IgD-negative memory B cell (primary cell): ENCODE measurements at regions not wholly inside any gene's neighbourhood (a gene's known extent, or its start where the extent isn't known, plus 50 kb on each side); places are given as distances from the start of the nearest gene placed in this dataset.

ENCODE experiments used
- H3K27ac Mint-ChIP-seq, 3 donors: one replicate each; pipeline ENCODE4 v1.8.0; 2020 to 2022; ENCODE audit warnings: mild to moderate bottlenecking in 3 of 3, mixed read lengths in 3 of 3, moderate library complexity in 1 of 3
- H3K27me3 Mint-ChIP-seq: one replicate; pipeline ENCODE4 v1.8.0; 2021; ENCODE audit warnings: mixed read lengths
- H3K36me3 Mint-ChIP-seq: one replicate; pipeline ENCODE4 v1.8.0; 2020; ENCODE audit warnings: mild to moderate bottlenecking, mixed read lengths
- H3K4me1 Mint-ChIP-seq, 3 donors: one replicate each; pipeline ENCODE4 v1.8.0; 2020 to 2022; ENCODE audit warnings: mixed read lengths in 3 of 3, mild to moderate bottlenecking in 1 of 3
- H3K4me3 Mint-ChIP-seq, 4 donors: one replicate each; pipeline ENCODE4 v1.8.0; 2020 to 2022; ENCODE audit warnings: mild to moderate bottlenecking in 4 of 4, mixed read lengths in 4 of 4, moderate library complexity in 3 of 4
- H3K9me3 Mint-ChIP-seq, 3 donors: one replicate each; pipeline ENCODE4 v1.8.0; 2020 to 2021; ENCODE audit warnings: mixed read lengths in 3 of 3, mild to moderate bottlenecking in 1 of 3

GRCh38 chrX:9252182-9252581, 212.7 kb upstream of the TBL1X start:
- H3K4me3 Mint-ChIP-seq = no peak overlapping the region
- H3K27me3 Mint-ChIP-seq = peaks cover 3% of the 10 kb centered on the region
- peaks cover 0 to 5% (median 2%) of the 10 kb centered on the region in 3 donors for H3K4me1 Mint-ChIP-seq
- no peak overlapping the region for H3K27ac Mint-ChIP-seq
- H3K9me3 Mint-ChIP-seq = no peaks in the 10 kb centered on the region
- H3K36me3 Mint-ChIP-seq = no peaks in the 10 kb centered on the region

DNA sequence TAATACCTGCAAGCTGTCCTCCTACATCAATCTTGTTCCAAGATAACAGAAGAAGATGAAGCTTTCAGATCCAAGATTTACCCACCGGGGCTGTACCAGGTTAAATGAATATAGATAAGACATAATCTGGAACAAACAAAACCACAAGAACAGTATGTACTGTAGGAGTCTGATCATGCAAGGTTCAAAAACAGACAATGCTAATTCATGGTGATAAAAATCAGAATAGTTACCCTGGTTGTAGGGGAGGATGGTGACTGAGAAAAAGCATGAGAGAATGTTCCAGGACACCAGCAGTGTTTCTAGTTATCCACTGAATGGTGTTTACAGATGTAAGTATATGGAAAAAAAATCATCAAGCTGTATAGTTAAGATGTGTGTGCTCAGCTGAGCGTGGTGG, 211.6 kb upstream of the TBL1X start:
- H3K27me3 Mint-ChIP-seq = peaks cover 3% of the 10 kb centered on the region
- no peaks in the 10 kb centered on the region for H3K36me3 Mint-ChIP-seq
- H3K27ac Mint-ChIP-seq = no peak overlapping the region
- no peak overlapping the region for H3K4me3 Mint-ChIP-seq
- no peaks in the 10 kb centered on the region for H3K9me3 Mint-ChIP-seq
- H3K4me1 Mint-ChIP-seq = peaks cover 0 to 5% (median 3%) of the 10 kb centered on the region in 3 donors

- peaks cover 0 to 4% (median 0%) of the 10 kb centered on the region in 3 donors for H3K4me1 Mint-ChIP-seq
- H3K9me3 Mint-ChIP-seq = peaks cover 4 to 12% (median 4%) of the 10 kb centered on the region in 3 donors
- H3K27ac Mint-ChIP-seq = no peak overlapping the region
- H3K4me3 Mint-ChIP-seq = no peak overlapping the region
- H3K27me3 Mint-ChIP-seq = peaks cover 3% of the 10 kb centered on the region
- peaks cover 2% of the 10 kb centered on the region for H3K36me3 Mint-ChIP-seq
Observed at GRCh38 chrX:9257718-9258420, 207.0 kb upstream of the TBL1X start.

DNA sequence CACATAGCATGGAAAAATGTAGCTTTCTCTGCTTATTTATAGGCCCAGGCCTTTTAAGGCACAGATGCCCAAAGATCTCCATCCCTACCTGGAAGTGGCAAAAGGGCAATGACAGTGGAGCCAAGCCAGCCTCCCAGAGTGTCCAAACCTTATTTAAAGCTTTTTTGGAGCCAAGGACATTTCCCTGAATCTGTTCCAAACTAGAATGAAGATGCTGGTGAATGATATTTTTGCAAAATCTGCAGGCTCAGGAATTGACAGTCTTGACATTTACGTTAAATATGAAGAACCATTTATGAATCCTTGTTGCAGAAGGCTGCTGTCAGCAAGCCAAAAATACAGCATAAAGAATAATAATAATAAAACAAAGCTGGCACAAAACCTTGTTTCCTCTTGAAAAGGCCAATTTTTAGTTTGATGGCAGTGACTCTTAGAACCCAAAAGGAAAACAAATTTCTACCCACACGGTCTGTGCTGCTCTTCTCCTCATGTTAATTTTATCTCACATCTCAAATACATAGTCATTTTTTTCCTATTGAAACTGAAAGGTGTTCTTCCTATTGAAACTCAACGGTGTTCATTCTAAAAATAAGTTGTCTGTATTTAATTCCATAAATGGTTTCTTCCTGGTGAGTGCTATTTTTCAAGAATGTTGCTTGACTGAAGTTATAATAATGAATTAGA, 206.3 kb upstream of the TBL1X start:
- H3K27me3 Mint-ChIP-seq = no peaks in the 10 kb centered on the region
- peaks cover 0 to 4% (median 0%) of the 10 kb centered on the region in 3 donors for H3K4me1 Mint-ChIP-seq
- H3K4me3 Mint-ChIP-seq = no peak overlapping the region
- H3K27ac Mint-ChIP-seq = no peak overlapping the region
- H3K36me3 Mint-ChIP-seq = peaks cover 2% of the 10 kb centered on the region
- peaks cover 4 to 12% (median 4%) of the 10 kb centered on the region in 3 donors for H3K9me3 Mint-ChIP-seq

GRCh38 chrX:9260603-9261002, 204.3 kb upstream of the TBL1X start:
- H3K4me3 Mint-ChIP-seq = no peak overlapping the region
- peaks cover 2% of the 10 kb centered on the region for H3K36me3 Mint-ChIP-seq
- H3K27ac Mint-ChIP-seq = no peak overlapping the region
- H3K9me3 Mint-ChIP-seq = peaks cover 4 to 12% (median 5%) of the 10 kb centered on the region in 3 donors
- H3K4me1 Mint-ChIP-seq = peaks cover 0 to 3% (median 0%) of the 10 kb centered on the region in 3 donors
- H3K27me3 Mint-ChIP-seq = no peaks in the 10 kb centered on the region

DNA sequence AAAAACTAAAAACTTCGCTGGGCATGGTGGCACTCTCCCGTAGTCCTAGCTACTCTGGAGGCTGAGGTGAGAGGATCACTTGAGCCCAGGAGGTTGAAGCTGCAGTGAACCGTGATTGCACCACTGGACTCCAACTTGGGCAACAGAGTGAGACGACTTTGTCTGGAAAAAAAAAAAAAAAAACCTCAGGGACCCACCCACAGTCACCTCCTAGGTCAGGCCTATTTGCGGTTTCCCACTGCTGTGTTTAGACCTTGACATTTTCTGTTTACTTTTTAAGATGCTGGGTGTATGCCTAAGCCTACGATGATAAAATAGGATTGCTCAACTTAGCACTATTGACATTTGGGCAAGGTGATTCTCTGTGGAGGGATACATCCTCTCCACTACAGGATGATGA, 197.4 kb upstream of the TBL1X start:
- Mint-ChIP-seq H3K4me3 (no peak overlapping the region), H3K36me3 (no peaks in the 10 kb centered on the region), H3K27ac (no peak overlapping the region), H3K9me3 (peaks cover 0 to 1% (median 0%) of the 10 kb centered on the region in 3 donors), H3K4me1 (no peaks in the 10 kb centered on the region), H3K27me3 (peaks cover 6% of the 10 kb centered on the region)

DNA sequence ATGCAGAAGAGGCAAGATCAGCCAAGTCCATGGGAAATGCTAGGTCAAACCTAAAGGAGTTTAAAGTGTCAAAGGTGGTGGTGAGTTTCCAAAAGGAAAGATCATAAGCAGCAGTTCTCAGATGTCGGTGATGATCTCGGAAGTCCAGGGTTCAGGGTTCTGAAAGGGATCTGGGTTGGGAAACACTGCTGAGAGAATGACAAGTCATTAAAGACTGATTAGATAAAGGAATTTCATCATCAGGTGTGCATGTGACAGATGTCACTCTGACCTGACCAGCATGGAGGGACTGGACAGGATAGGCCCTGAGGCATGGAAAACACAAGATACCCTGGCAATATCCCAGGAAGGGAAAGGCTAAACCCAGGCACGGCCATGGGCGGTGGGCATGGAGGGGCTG, 195.7 kb upstream of the TBL1X start:
- Mint-ChIP-seq H3K9me3 (peaks cover 3 to 8% (median 5%) of the 10 kb centered on the region in 3 donors), H3K4me1 (no peaks in the 10 kb centered on the region), H3K36me3 (no peaks in the 10 kb centered on the region), H3K27ac (no peak overlapping the region), H3K4me3 (peak overlapping the region in 1 of 4 donors; percentile 57), H3K27me3 (peaks cover 6% of the 10 kb centered on the region)

DNA sequence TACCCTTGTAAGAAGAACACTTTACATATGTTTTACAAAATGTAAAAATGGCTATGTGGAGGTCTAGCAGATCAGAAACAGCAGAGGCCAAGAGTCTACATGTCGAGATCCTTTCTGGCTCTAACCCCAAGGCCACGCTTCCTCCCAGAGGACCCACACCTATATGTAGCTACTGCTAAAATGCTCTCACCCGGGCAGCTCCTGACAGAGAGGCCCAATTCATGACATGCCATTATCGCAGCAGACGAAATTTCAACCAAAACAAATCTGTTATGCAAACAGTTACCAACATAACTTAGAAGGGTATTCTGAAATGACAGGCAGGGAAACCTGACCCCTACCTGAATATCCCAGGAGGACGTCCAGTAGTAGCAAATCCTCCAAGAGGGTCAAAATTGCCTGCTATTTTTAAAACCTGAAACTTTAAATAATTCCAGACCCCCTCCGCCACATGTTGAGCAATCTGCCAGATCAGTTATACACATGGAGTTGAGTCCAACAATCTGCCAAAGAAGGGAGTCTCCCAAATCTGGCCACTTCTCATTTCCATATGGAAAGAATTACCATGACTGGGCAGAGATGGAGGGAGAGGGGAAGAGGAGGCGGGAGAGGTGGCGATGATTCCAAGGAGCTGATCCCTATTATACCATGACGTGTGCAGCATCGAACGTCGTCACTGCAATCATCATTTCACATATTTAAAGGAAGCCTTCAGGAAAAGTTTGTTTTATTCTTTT, 192.9 kb upstream of the TBL1X start:
- H3K4me1 Mint-ChIP-seq = no peaks in the 10 kb centered on the region
- peaks cover 3 to 7% (median 5%) of the 10 kb centered on the region in 3 donors for H3K9me3 Mint-ChIP-seq
- H3K4me3 Mint-ChIP-seq = no peak overlapping the region
- H3K27me3 Mint-ChIP-seq = peaks cover 3% of the 10 kb centered on the region
- no peaks in the 10 kb centered on the region for H3K36me3 Mint-ChIP-seq
- H3K27ac Mint-ChIP-seq = no peak overlapping the region

GRCh38 chrX:9273744-9274143, 191.1 kb upstream of the TBL1X start:
- H3K27me3 Mint-ChIP-seq = no peaks in the 10 kb centered on the region
- H3K36me3 Mint-ChIP-seq = no peaks in the 10 kb centered on the region
- H3K4me3 Mint-ChIP-seq = peak overlapping the region in 1 of 4 donors; percentile 65
- no peaks in the 10 kb centered on the region for H3K4me1 Mint-ChIP-seq
- H3K27ac Mint-ChIP-seq = peak overlapping the region in 1 of 3 donors; percentile 60
- peaks cover 3 to 7% (median 5%) of the 10 kb centered on the region in 3 donors for H3K9me3 Mint-ChIP-seq

DNA sequence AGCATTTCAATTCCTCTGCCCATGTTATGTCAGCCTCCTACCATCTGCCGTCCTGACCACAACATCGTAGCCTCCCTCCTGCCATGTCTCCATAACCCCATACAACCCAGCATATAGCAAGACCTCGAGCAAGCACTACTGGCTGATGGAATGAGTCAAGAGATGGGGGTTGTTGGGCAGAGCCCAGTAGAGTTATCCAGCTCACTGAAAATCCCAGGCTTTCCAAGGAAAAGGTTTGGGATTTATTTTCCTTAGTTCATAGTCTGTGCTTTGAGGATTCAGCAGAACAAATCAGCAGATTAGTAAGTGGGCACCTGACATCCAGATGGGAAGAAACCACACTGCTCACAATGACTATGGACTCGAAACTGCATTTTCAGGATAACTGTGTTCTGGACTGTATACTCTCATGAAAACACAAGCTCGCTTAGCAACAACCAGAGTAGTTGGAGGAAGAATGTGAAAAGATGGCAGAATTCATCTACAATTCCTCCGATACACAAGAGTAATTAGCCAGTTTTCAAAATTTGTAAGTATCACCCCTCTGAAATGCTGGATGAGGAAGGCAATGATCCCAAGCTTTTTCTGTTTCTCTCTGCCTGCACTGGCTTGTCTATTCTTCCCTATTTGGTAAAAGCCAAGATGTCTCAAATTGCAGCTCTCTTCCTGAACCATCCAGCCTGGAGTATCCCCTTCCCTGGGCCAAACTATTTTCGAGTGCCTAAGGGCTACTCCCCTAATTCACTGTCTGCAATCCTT, 186.2 kb upstream of the TBL1X start:
- Mint-ChIP-seq H3K27ac (peak overlapping the region in 1 of 3 donors; percentile 4), H3K27me3 (peaks cover 10% of the 10 kb centered on the region), H3K36me3 (peaks cover 1% of the 10 kb centered on the region), H3K4me3 (no peak overlapping the region), H3K9me3 (peaks cover 0 to 2% (median 0%) of the 10 kb centered on the region in 3 donors), H3K4me1 (peaks cover 0 to 7% (median 6%) of the 10 kb centered on the region in 3 donors)

DNA sequence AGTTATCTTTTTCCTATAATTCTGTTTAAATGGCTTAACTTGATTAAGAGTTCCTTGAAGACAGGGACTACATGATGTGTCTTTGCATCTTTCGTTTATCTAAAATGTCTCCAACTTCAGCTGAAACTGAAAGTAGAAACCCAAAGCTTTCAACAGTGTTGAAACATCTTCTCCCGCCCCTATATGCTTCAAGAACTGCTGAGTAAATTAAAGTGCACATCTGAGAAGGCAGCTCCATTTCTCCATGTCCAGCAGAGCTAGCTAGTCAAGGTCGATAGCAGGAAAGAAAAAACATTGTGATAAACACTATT, 185.7 kb upstream of the TBL1X start:
- Mint-ChIP-seq H3K27ac (no peak overlapping the region), H3K36me3 (peaks cover 1% of the 10 kb centered on the region), H3K4me1 (peaks cover 0 to 7% (median 6%) of the 10 kb centered on the region in 3 donors), H3K4me3 (no peak overlapping the region), H3K27me3 (peaks cover 10% of the 10 kb centered on the region), H3K9me3 (no peaks in the 10 kb centered on the region)

DNA sequence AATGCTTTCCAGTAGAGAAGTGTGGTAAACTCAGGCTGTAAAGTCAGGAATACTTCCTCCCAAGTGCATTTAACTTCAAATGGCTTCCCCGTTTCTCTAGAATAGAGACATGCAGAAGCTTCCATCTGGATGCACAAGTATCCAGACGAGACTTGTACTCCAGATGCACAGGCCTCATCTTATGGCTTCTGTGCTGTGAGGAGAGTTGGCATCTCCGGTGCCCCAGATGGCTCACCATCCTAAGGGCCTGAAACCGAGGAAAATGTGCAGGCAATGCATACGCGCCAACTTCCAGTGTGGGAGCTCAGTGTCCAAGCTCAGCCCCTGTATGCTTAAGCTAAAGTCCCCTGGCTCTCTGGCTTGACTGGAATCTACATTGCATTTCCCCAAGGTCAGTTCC, 184.0 kb upstream of the TBL1X start:
- peaks cover 1% of the 10 kb centered on the region for H3K36me3 Mint-ChIP-seq
- H3K27ac Mint-ChIP-seq = no peak overlapping the region
- H3K9me3 Mint-ChIP-seq = no peaks in the 10 kb centered on the region
- peaks cover 0 to 7% (median 6%) of the 10 kb centered on the region in 3 donors for H3K4me1 Mint-ChIP-seq
- no peak overlapping the region for H3K4me3 Mint-ChIP-seq
- peaks cover 10% of the 10 kb centered on the region for H3K27me3 Mint-ChIP-seq

DNA sequence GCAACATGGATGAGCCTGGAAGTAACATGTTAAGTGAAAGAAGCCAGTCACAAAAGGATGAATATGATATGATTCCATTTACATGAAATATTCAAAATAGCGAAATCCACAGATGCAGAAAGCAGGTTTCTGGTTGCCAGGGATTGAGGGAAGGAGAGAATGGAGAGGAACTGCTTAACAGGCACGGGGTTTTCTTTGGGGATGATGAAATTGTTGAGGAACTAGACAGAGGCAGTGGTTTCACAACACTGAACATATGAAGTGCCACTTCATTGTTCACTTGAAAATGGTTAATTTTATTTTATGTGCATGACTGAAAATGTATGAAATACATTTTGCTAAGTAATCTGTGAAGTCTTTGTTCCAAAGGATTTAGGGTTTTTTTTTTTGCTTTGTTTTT, 182.5 kb upstream of the TBL1X start:
- Mint-ChIP-seq H3K9me3 (peaks cover 0 to 2% (median 0%) of the 10 kb centered on the region in 3 donors), H3K27me3 (peaks cover 10% of the 10 kb centered on the region), H3K36me3 (peaks cover 1% of the 10 kb centered on the region), H3K4me1 (peaks cover 0 to 7% (median 6%) of the 10 kb centered on the region in 3 donors), H3K4me3 (no peak overlapping the region), H3K27ac (no peak overlapping the region)

GRCh38 chrX:9285342-9285771, 179.5 kb upstream of the TBL1X start:
- H3K9me3 Mint-ChIP-seq = peaks cover 0 to 4% (median 0%) of the 10 kb centered on the region in 3 donors
- peaks cover 7% of the 10 kb centered on the region for H3K27me3 Mint-ChIP-seq
- no peak overlapping the region for H3K27ac Mint-ChIP-seq
- H3K4me3 Mint-ChIP-seq = no peak overlapping the region
- H3K36me3 Mint-ChIP-seq = no peaks in the 10 kb centered on the region
- H3K4me1 Mint-ChIP-seq = peaks cover 0 to 2% (median 0%) of the 10 kb centered on the region in 3 donors
